Fibroblast of lung (primary cell): ENCODE measurements at regions not wholly inside any gene's neighbourhood (a gene's known extent, or its start where the extent isn't known, plus 50 kb on each side); places are given as distances from the start of the nearest gene placed in this dataset.

Experiments used
- DNase-seq, 2 donors: peaks; one replicate each; pipeline versions ENCODE4 v3.0.0 to v3.0.0-alpha.2; 2010; ENCODE audit warnings: low read depth in 2 of 2
- H2AFZ ChIP-seq: 2 replicates; pipeline ENCODE4 v1.5.1; 2012; ENCODE audit warnings: low read length, control low read depth, inconsistent platforms
- H3K27ac ChIP-seq: 2 replicates; pipeline ENCODE4 v1.5.1; 2011; ENCODE audit warnings: low read length, control low read depth; ENCODE audit not compliant: insufficient read depth
- H3K27me3 ChIP-seq: 2 replicates; pipeline ENCODE4 v1.5.1; 2011; ENCODE audit warnings: mild to moderate bottlenecking, low read length; ENCODE audit not compliant: control insufficient read depth, insufficient read depth
- H3K36me3 ChIP-seq: 2 replicates; pipeline ENCODE4 v1.5.1; 2011; ENCODE audit warnings: low read length; ENCODE audit not compliant: control insufficient read depth, insufficient read depth
- H3K4me1 ChIP-seq: 2 replicates; pipeline ENCODE4 v1.5.1; 2011; ENCODE audit warnings: low read length; ENCODE audit not compliant: control insufficient read depth, insufficient read depth; ENCODE audit errors: extremely low read depth
- H3K4me2 ChIP-seq: 2 replicates; pipeline ENCODE4 v1.5.1; 2011; ENCODE audit warnings: low read length, control low read depth; ENCODE audit not compliant: insufficient read depth; ENCODE audit errors: extremely low read depth
- H3K4me3 ChIP-seq, 4 experiments: fragments of 200-600 bp in 1 of 4; sonication (generic) in 1 of 4; replicated peaks in 1 of 4; 2 replicates each; pipeline ENCODE4 v1.5.1; 2011 to 2016; ENCODE audit warnings: low read length in 4 of 4, low read depth in 3 of 4, mild to moderate bottlenecking in 3 of 4, control low read depth in 2 of 4, inconsistent platforms in 1 of 4, mixed read lengths in 1 of 4; ENCODE audit not compliant: insufficient read depth in 1 of 4; ENCODE audit errors: control extremely low read depth in 1 of 4
- H3K79me2 ChIP-seq: 2 replicates; pipeline ENCODE4 v1.5.1; 2012; ENCODE audit warnings: mild to moderate bottlenecking, low read length, inconsistent platforms; ENCODE audit not compliant: control insufficient read depth, insufficient read depth
- H3K9ac ChIP-seq: 2 replicates; pipeline ENCODE4 v1.5.1; 2011; ENCODE audit warnings: mild to moderate bottlenecking, low read length, control low read depth; ENCODE audit not compliant: insufficient read depth
- H3K9me3 ChIP-seq: 2 replicates; pipeline ENCODE4 v1.5.1; 2012; ENCODE audit warnings: low read depth, low read length; ENCODE audit not compliant: control insufficient read depth, insufficient read depth
- H4K20me1 ChIP-seq: 2 replicates; pipeline ENCODE4 v1.5.1; 2011; ENCODE audit warnings: low read length; ENCODE audit not compliant: control insufficient read depth, insufficient read depth; ENCODE audit errors: extremely low read depth
- EZH2 ChIP-seq: IDR thresholded peaks from 2 replicates; pipeline ENCODE4 v1.5.1; 2012; ENCODE audit warnings: low read length, control low read depth, mild to moderate bottlenecking; ENCODE audit errors: missing control alignments
- TF ChIP-seq, protein P1 (sequence below), 2 donors: IDR thresholded peaks in 1 of 2; conservative IDR thresholded peaks in 1 of 2; 1 replicate in 1 of 2; 2 replicates in 1 of 2; pipeline ENCODE4 v1.5.1; 2011 to 2012; ENCODE audit warnings: low read length in 2 of 2, control low read depth in 1 of 2, inconsistent platforms in 1 of 2, low read depth in 1 of 2, mild to moderate bottlenecking in 1 of 2

DNA sequence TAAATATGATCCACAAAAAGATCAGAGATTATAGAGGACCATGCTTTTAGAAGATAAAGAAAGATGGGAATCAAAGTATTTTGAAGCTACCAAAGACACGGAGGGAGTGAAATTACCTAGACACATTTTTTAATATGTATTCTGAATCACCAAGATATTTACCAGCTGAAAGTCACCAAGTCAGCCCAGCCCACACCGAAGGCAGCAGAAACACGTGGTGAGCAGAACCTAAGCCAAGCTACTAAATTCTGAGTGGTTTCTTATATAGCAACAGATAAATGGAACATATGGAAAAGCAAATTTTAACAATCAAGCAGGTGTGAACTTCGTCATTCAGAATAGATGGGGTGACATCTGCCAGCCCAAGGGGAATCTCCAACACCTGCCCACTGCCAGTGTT, 134.7 kb upstream of the AKR1E2 start:
- Histone ChIP-seq H3K36me3 (no peaks in the 10 kb centered on the region), H3K27me3 (no peaks in the 10 kb centered on the region), H2AFZ (no peak overlapping the region), H3K4me3 (no peak overlapping the region), H3K4me1 (no peaks in the 10 kb centered on the region), H3K79me2 (no peaks in the 10 kb centered on the region), H3K9me3 (no peaks in the 10 kb centered on the region), H3K4me2 (no peak overlapping the region), H4K20me1 (no peaks in the 10 kb centered on the region), H3K27ac (no peak overlapping the region), H3K9ac (no peak overlapping the region)
- TF ChIP-seq, protein P1, sequence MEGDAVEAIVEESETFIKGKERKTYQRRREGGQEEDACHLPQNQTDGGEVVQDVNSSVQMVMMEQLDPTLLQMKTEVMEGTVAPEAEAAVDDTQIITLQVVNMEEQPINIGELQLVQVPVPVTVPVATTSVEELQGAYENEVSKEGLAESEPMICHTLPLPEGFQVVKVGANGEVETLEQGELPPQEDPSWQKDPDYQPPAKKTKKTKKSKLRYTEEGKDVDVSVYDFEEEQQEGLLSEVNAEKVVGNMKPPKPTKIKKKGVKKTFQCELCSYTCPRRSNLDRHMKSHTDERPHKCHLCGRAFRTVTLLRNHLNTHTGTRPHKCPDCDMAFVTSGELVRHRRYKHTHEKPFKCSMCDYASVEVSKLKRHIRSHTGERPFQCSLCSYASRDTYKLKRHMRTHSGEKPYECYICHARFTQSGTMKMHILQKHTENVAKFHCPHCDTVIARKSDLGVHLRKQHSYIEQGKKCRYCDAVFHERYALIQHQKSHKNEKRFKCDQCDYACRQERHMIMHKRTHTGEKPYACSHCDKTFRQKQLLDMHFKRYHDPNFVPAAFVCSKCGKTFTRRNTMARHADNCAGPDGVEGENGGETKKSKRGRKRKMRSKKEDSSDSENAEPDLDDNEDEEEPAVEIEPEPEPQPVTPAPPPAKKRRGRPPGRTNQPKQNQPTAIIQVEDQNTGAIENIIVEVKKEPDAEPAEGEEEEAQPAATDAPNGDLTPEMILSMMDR (conservative IDR thresholded peaks at IDR 0.05 in 1 of 2, IDR thresholded peaks at IDR 0.05 in 1 of 2; ENCODE audit: low read depth in 1 of 2, low read length in 2 of 2), result no peak
- no peak for TF ChIP-seq EZH2
- peak; percentile 12 to 40 for DNase-seq

DNA sequence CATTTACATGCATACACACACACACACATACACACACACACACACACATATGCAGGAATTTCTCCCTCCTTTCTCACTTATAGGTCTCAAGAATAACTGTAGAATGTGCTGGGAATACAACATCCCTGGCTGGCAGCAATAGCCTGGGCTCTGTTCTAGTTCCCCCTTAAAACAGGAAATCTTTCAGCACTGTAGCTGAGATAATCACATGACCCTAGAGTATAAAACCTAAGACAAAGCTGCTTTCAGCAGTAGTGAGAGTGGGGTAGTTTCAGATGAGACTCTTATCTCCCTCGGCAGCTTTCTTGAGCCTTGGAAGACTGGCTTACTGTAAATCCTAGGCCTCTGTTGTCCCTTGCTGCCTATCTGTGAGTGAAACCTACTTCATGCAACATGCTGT, 137.4 kb upstream of the AKR1E2 start:
- Histone ChIP-seq H3K36me3 (no peaks in the 10 kb centered on the region), H4K20me1 (no peaks in the 10 kb centered on the region), H3K9me3 (no peaks in the 10 kb centered on the region), H3K27me3 (no peaks in the 10 kb centered on the region), H3K4me1 (no peaks in the 10 kb centered on the region), H3K9ac (no peak overlapping the region), H3K4me3 (no peak overlapping the region), H3K4me2 (no peak overlapping the region), H2AFZ (peak overlapping the region; percentile 5), H3K27ac (no peak overlapping the region), H3K79me2 (no peaks in the 10 kb centered on the region)
- no peak for DNase-seq
- TF ChIP-seq, protein P1 (conservative IDR thresholded peaks at IDR 0.05 in 1 of 2, IDR thresholded peaks at IDR 0.05 in 1 of 2; ENCODE audit: low read depth in 1 of 2, low read length in 2 of 2), result no peak
- TF ChIP-seq EZH2, result no peak

DNA sequence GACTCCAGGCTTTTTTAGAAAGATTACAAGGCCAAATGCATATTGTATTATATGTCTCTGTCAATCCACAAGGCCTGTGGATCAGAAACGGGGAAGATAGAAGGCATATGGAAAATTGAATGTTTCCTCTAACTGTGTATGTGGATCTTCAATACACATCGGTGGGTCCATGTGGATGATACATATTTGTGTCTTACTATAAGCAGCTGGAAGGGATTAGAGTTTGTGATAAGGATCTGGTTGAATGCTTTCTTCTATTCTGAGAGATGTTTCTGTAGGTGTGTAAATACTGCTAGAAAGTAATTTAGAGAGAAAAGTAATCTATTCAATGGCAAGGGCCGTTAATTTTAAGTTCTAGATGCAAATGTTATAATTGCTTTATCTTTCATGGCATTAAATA, 137.8 kb upstream of the AKR1E2 start:
- Histone ChIP-seq H3K79me2 (no peaks in the 10 kb centered on the region), H3K27me3 (no peaks in the 10 kb centered on the region), H3K27ac (no peak overlapping the region), H3K36me3 (no peaks in the 10 kb centered on the region), H3K9ac (no peak overlapping the region), H4K20me1 (no peaks in the 10 kb centered on the region), H3K4me2 (no peak overlapping the region), H3K9me3 (no peaks in the 10 kb centered on the region), H2AFZ (no peak overlapping the region), H3K4me1 (no peaks in the 10 kb centered on the region), H3K4me3 (no peak overlapping the region)
- TF ChIP-seq, protein P1 (conservative IDR thresholded peaks at IDR 0.05 in 1 of 2, IDR thresholded peaks at IDR 0.05 in 1 of 2; ENCODE audit: low read depth in 1 of 2, low read length in 2 of 2), result no peak
- TF ChIP-seq EZH2, result no peak
- DNase-seq, result no peak
